Fibroblast of skin of back (primary cell): ENCODE measurements at regions not wholly inside any gene's neighbourhood (a gene's known extent, or its start where the extent isn't known, plus 50 kb on each side); places are given as distances from the start of the nearest gene placed in this dataset.

Experiments used
- DNase-seq: peaks from one replicate; pipeline ENCODE4 v3.0.0-alpha.2; 2013

DNA sequence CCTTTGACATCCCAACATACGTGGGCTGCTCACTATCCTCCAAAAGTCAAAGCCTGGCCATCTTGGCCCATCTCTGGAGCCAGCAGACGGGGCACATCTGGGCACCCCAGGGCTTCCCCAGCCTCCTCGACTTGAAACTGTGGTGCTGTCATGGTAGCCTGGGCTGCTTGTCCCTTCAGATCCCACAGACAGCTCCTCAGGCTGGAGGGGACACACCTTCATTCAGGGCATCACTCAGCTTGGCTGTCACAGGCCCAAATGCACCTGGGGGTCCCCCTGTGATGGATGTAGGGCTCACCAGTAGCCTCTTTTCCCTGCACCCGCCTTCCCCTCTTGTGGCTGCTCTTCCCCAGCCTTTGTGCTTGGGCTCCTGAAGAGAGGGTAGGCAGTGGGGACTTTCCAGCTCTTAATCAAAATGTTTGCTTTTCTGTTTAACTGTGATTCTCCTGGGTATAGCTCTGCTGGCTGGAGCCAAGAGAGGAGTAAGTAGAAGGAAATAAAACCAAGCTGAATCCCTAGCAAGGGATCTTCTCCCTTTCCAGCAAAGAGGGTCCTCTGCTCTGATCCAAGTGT is 92.3 kb downstream of the GYPC start:
- DNase-seq, result no peak

DNA sequence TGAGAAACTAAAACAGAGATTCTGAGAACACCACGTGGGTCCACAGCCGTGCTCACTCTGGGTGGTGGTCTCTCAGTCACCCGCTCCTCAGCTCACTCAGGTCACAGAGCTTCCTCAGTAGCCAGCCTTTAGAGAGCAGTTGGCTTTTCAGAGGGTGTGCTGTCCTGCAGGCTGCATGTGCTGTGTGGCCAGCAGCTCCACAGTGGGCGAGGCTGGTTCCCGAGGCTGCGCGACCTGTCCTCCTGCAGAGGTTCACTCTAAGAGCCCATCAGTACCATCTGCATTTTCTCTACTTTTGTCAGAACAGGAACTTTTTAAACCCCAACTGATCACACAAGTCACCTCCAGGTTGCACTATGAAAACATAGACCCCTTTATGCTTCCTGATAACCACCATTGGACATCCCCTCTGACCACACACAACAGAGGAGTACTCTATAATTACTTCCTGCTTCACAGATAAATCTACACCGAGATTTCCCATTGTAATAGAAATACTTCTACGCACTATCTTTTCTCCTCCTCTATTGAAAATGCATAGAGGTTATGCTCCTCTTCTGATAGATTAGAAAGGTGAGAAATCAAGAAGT is 93.1 kb downstream of the GYPC start:
- no peak for DNase-seq

DNA sequence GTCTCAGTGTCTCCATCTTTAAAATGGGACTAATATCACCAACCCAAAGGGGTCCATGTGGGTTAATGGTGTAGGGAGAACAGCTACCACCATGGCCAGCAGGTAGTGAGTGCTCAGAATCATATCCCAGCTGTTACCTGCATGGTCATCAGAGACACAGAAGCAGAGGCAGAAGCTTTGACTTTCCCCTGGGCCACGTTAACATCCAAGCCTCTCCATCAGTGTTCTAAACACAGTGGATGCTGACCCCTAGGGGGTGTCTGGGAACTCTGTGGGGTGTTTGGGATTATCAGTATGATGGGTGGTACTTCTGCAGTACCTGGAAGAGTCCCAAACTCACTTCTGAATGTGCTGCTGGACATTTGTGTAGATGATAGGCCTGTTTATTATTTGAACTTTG is 93.6 kb downstream of the GYPC start:
- DNase-seq, result no peak

DNA sequence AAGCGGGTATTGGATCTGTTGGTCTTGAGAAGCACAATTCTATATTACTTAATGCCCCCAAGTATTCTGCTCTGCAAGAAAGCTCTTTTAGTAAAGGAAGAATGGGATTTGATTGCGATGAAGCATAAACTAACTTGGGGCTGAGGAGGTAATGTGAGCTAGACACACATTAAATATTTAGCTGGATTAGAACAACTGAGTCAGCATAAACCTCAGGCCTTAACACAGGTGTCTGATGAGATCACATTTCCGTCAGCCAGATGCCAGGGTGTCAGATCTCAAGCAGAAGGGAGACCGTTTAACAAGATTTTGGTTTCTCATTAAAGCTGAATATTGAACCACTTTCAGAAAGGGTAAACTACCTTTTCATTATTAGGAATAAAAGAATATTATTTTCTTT is 94.5 kb downstream of the GYPC start:
- DNase-seq, result no peak

DNA sequence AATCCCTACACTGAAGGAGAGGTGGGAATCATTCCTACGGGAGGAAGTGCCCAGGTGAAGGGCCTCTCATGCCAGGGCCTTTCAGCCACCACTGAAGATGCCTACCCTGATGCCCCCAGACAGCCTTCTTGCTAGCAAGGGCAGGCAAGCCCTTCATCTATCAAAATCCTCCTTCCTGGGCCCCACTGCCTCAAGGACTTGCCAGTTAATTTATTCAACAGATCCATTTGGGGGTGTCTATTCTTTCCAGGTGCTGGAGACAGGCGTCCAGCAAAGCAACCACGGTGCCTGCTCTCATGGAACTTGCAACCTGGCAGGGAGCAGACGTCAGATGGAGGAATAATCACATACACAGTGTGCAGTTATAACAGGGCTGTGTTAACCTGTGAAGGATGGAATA is 95.5 kb downstream of the GYPC start:
- DNase-seq, result no peak

DNA sequence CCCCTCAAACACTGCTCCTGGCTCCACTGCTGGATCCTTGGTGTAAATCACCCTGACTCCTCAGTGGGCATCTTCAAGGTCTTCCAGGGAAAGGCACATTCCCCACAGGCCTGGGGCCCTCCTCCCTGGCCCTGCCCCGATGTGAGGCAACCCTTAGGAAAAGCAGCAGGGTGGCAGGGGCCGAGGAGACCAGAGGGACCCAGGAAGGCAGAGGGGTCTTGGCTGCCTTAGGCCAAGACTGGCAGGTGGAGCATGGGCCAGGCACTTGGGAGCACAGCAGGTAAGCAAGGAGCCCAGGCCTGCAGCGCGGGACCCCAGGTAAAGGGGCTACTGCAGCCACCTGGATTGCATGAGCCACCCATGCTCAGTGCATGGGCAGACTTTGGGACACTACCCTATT is 96.9 kb downstream of the GYPC start:
- DNase-seq, result no peak

DNA sequence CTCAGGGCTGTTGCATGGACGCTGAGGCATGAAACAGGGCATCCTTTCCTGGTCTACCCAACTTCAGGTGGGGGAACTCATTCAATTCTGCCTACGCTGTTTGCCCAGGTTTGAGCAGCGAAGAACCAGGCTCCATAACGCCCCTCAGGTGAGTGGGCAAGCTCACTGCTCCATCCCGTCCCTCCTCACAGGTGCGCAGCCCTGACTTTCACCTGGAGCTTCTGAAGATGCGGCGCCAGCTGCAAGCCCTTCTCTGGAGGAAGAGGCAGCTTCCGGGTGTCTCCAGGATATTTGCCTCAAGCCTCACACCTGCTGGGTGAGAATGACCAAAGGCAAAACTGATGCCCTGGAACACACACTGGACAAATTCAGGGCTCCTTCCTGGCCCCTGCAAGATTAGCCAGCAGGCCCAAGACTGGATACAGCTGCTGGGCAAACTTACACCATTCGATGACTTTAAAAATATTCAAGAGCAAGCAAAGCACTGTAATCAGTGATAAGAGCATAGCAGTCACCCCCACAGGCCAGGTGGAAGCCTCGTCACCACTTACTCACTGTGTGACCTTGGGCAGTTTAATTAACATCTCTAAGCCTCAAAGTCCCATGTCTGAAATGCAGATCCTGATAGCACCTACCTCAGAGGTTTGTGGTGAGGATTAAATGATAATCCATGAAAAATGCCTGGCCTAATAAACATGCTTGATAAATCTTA is 97.7 kb downstream of the GYPC start:
- no peak for DNase-seq

DNA sequence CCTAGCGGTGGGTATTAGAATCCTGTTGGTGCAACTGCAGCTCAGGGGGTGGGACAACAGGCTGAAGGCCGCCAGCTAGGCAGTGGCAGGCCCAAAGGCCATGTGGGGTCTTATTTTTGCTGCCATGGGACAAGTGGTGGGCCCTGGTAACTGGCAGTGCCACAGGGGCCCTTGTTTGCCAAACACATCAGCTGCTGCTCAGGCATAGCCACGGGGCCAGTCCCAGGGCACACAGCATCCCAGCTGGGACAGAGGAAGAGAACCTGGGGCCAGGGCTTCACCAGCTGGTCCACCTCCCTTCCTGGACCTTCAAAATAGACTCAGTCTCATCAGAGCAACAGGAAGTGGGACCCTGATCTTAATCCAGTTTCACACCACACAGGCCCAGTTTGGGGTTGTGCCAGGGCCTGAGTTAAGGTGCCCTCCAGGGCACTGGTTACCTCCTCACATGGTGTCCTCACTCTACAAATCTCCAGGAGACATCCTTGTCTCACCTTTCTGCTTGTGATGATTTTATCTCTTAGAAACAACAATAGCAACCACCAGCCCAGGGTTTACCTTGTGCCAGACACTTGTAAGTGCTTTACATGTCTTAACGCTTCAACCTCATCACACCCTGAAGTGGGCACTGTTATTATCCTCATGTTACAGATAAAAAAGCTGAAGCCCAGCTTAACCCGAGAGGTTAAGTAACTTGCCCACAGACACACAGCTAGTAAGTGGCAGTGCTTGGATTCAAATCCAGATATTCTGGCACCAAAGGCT is 98.5 kb downstream of the GYPC start:
- no peak for DNase-seq

DNA sequence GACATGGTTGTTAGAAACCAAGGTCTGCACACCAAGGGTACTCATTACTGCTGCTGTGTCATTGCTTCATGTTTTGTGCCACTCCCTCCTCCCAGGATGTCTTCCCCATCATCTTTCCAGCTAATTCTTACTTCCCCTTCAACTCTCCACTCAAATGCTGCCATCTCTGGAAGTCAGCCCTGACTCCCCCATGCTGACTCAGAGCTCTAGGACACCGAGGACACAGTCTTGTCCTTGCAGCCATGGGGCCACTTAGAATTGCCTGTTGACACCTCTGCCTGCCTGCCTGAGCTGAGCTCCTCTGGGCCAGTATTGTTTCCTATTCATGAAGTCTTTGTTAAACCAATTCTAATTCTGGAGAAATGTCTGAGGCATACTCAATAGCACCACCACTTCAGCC is 100.2 kb downstream of the GYPC start:
- DNase-seq, result no peak

DNA sequence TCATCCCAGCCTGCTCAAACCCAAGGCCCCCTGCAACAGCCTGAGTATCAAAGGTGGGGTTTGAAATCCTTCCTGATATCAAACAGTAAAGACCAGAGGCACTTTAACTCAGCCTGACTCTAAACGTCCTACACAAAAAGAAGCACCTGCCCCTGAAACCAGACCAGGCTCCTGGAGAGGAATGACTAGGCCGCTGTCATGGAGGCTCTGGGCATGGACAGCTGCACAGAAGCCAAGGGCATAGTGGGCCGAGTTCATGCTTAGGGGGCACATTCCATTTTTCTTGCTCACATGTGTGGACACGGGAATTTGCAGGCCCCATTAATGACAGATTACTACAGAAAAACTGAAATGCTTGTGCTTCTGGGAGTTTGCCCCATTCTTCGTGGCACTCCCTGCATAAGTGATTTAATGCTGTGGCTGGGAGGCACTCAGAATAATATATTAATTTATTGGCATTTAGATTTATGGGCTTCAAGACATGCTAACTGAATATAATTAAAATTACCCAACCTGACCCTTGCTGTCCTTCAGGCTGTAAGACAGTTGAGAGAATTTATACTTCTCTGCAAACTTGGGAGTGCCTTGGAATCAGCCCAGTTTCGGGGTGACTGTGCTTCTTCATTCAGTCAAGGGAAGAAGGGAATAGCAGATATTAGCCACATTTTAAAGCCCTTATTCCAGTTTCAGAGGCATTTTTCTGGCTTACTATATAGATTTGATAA is 105.5 kb downstream of the GYPC start:
- no peak for DNase-seq

DNA sequence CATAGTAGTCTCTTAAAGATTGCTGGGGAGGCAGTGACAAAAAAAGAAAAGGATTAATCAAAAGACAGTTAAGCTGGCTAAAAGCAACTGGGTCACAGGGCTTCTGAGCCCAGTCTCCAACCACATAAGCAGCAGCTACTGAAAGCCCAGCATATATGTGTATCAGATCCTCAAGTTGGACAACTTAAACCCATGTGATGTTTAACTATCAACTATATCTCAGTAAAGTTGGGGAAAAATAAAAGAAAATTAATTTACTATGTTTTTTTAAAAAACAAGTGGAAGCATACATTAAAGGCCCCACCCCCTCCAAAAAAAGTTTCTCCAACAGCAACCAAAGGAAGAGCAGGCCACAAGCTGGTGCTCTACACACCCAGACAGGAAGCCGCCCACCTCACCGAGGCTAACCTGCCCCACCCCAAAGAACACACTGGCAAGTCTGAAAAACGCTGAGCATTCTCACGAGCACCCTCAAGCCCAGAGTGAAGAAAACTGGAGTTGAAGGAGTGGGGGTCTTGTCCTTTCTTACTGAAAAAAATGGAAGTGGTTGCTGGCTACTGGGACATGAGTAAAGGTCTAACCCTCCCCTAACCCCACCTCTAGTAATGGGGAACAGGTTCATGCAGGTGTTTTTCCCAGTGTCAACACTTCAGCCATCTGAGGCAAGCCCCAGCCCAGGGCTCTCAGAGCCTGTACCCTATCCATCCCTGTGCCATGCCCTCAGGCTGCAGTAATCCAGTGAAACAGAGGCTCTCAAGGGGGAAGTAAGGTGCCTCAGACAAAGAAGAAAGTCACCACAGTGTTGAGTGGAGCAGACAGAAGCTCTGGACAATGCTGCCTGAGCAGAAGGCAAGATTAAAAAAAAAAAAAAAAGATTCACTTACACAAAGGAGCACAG is 106.3 kb downstream of the GYPC start:
- no peak for DNase-seq

DNA sequence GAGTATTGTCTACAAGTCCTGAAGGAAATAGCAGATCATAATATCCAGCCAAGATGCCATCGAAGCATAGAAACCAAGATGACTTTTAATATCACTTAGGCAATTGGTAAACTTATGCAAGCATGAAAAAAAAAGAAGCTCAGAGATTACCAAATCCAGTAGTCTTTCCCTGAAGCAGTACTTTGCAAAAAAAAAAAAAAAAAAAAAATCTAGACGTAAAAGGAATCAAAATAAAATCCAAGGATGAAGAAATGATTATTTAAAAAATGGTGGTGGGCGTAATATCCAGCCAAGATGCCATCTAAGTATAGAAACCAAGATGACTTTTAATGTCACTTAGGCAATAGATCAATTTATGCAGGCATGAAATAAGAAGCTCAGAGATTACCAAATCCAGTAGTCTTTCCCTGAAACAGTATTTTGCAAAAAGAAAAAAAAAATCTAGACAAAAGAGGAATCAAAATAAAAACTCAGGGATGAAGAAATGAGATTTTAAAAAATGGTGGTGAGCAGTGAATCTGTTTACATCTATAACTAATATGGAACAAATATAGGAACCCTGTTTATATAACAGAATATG is 108.8 kb downstream of the GYPC start:
- DNase-seq, result no peak

DNA sequence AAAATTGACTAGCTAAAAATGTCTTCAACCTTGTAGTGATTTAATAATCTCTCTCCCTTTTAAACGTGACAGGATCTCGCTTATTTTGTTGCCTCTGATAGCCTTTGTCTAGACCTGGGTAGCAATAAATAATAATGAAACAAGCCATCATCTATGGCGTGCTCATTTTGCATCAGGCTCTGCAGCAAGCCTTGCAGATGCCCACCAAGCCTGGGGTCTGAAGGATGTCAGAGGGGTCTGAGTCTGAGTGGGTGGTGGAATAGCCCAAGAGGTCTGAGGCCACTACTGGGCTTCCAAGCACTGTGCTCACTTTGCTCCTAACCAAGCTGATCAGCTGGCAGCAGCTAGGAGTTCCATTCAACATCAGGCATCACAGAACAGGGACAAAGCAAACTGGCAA is 109.4 kb downstream of the GYPC start:
- no peak for DNase-seq

DNA sequence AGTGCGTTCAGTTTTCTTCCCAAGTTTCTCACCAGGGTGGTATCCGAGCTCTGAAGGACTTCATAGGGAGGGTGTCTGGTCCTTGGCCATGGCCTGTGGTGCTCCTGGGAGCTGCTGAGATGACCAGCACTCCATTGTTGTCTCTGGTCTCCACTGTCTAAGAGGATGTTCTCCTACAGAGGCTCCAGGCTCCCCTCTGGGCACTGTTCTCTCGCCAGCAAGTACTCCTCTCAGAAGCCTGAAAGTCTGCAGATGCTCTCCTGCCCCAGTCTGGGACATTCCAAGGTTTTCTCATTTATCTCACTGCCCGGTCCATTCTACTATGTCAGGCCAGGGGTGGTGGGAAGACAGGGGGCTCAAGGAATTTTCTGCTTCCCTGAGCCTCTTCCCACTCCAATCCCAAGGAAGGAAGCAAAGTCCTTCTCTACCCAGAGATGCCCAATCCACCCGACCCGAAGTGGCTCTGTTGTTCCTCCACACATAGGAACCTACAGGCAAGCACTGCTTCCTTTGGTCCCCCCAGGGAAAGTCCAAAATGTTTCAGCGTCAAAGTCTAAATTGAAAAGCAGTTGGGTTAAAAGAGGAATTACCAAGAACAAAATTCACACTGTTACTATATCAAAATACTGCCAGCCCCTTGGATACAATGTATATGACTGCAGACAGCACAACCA is 110.5 kb downstream of the GYPC start:
- no peak for DNase-seq

DNA sequence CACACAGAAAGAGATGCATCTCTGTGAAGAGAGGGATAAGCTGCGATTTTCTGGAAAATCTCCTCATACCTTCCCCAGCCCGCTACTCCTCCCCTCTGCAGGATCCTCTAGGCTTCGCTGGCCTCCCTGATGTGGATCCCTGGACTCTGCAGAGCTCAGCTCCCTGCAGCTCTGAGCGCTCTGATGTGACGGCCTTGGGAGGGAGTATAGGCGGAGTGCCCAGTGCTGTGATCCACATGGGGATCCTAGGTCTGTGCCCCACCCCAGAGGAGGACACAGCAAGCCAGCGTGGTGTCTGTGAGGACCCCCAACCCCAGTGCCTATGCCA is 111.0 kb downstream of the GYPC start:
- no peak for DNase-seq

DNA sequence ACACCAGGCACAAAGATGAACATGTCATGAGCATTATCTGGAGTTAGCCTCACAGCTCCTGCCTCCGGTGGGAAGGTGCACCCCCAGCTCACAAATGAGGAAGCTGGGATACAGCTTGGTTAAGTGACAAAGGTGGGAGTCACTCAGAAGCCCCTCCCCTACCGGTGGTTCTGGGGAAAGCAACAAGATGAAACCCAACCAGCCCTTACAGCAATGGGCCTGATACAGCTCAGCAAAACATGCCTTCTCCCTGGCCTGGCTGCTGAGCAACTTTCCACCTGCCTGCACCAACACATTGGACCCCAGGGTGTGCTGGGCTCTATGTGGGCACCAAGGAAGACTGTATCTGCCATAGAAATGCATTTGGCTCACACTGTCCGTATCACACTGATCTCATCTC is 113.2 kb downstream of the GYPC start:
- DNase-seq, result no peak

DNA sequence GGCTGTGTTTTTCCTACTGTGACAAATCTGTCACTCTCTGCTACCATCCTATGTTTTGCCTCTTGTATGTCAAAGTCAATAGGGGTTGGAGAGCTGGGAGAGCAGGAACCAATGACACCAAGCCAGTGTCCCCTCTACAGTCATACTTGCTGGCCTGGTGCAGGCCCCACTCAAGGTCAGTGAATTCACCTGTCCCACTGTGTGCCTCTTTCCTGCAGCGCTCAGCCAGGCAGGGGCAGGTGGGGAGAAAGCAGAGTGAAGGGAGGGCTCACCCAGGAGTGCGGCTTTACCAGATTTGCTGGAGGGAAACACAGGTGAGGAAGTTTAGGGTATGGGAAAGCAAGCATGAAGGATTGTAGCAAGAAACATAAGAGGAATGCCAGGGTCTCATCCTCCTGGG is 114.5 kb downstream of the GYPC start:
- no peak for DNase-seq

DNA sequence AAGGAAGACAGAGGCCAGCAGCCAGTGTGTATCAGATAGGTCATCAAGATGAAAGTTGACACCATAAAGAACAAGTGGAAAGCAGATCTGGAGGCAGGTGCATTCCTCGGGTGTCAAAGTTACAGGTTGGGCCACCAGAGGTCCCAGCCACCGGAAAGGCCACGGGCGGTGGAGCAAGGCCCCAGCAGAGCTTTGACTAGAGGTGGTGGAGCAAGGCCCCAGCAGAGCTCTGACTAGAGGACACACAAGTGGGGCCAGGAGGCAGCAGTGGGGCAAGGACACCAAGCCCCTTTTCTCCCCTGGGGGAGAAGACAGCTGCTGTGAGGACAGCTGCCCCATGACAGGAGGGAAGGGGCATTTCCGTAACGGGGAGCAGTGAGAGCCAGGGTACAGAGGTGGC is 115.1 kb downstream of the GYPC start:
- DNase-seq, result no peak

DNA sequence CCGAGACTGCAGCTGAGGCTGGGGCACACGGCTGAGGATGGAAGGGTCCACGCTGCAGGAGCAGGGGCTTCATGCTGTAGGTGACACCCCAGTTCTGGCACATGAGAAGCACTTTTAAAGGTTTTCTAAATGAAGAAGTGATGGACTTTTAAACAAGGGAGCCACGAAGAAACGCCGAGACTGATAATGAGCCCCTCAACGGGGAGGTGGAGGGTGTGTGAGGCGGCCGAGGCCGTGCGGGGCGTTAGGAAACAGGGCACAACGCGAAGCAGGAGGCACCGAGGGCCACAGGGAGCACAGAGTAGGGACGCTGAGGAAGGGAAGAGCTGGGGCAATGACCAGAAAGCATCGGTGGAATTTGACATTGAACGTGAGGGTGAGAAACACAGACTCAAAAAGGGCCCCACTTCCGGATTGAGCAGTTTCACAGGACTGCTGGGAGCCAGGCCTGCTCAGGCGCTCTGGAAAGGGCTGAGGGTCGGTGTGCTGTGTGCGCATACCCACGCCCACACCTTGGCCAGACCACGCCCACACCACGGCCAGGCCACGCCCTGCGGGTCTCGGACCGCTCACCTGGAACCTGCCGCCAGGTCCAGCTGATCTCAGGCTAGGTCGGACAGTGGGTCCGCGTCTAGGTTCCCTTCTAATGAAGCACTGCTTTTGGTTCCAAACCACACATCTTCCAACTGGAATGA is 115.7 kb downstream of the GYPC start:
- no peak for DNase-seq

DNA sequence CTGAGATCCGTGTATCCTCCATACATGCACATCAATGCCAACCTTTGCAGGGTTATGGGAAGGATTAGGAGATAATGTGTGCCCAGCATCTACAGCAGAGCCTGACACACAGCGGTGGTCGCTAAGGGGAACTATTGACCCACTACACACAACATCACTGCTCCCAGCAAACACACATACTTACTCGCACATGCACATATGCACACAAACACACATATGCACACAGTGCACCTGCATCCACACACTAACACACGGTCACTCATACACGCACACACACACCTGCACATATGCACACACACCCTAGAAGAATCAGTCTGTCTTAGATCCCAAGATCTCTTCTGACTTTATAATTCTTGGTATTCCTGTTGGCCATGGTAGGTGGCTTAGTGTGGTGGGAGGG is 118.3 kb downstream of the GYPC start:
- no peak for DNase-seq

DNA sequence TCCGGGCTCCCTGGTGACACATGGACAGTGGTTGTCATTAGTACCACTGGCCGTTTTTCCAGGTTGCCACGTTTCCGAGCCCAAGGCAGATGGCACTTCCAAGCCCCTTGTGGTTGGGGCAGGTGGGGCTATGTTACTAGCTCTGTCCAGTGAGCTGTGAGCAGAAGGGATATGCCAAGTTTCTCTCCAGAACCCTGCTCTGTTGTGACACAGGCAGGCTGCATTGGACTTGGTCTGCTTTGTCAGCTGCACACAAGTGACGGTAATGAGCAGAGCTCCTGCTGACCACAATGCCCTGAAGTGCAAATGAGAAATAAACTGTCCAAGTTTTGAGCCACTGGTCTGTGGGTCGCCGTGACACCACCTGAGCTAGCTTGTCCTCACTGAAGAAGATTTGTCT is 118.8 kb downstream of the GYPC start:
- no peak for DNase-seq
